ENCODE measurements at regions not wholly inside any gene's neighbourhood (a gene's known extent, or its start where the extent isn't known, plus 50 kb on each side); places are given as distances from the start of the nearest gene placed in this dataset.

DNA sequence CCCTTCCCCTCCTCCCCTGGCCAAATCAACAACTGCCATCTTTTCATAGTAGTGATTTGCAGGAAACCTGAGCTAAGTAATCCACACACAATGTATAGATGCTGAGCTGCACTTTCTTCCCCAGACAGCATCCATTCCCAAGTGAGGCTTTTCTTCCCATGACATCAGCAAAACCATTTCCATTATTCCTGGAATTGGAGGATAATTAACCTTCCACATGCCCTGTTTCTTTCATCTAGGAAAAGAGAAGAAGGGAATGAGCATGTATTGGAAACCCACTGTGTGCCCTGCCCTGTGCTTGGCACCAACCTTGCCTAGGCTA is 268.0 kb downstream of the ZSWIM6 start:
- TF ChIP-seq, protein P1, sequence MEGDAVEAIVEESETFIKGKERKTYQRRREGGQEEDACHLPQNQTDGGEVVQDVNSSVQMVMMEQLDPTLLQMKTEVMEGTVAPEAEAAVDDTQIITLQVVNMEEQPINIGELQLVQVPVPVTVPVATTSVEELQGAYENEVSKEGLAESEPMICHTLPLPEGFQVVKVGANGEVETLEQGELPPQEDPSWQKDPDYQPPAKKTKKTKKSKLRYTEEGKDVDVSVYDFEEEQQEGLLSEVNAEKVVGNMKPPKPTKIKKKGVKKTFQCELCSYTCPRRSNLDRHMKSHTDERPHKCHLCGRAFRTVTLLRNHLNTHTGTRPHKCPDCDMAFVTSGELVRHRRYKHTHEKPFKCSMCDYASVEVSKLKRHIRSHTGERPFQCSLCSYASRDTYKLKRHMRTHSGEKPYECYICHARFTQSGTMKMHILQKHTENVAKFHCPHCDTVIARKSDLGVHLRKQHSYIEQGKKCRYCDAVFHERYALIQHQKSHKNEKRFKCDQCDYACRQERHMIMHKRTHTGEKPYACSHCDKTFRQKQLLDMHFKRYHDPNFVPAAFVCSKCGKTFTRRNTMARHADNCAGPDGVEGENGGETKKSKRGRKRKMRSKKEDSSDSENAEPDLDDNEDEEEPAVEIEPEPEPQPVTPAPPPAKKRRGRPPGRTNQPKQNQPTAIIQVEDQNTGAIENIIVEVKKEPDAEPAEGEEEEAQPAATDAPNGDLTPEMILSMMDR (IDR thresholded peaks at IDR 0.05): no peak
- peaks cover 2% of the 10 kb centered on the region for H3K27me3 ChIP-seq (ENCODE audit: control insufficient read depth, insufficient read depth, low read length)
- ATAC-seq: no peak
- H3K27ac ChIP-seq (ENCODE audit: low read length): no peak overlapping the region
- peaks cover 2 to 10% of the 10 kb centered on the region in 2 donors for H3K27me3 Mint-ChIP-seq (ENCODE audit: low read depth in 2 of 2)
- H3K4me3 ChIP-seq (ENCODE audit: low read length): no peak overlapping the region
- DNase-seq: no peak
- no peaks in the 10 kb centered on the region for H3K36me3 ChIP-seq (ENCODE audit: control insufficient read depth, insufficient read depth, low read length)
- intact Hi-C loops (cut with micrococcal nuclease): no loop called here
- no peaks in the 10 kb centered on the region for H3K36me3 Mint-ChIP-seq
- no peak overlapping the region for H3K27ac Mint-ChIP-seq
- no peaks in the 10 kb centered on the region for H3K4me1 Mint-ChIP-seq
- H3K9me3 ChIP-seq (ENCODE audit: control insufficient read depth, insufficient read depth, low read length): no peaks in the 10 kb centered on the region
- H3K9me3 Mint-ChIP-seq: no peaks in the 10 kb centered on the region
- H3K4me3 Mint-ChIP-seq: no peak overlapping the region
- H3K4me1 ChIP-seq (ENCODE audit: control insufficient read depth, insufficient read depth, low read length): no peaks in the 10 kb centered on the region

- ATAC-seq (no peak), DNase-seq (no peak)
- Mint-ChIP-seq H3K36me3 (no peaks in the 10 kb centered on the region), H3K4me1 (no peaks in the 10 kb centered on the region), H3K27me3 (ENCODE audit: low read depth in 2 of 2) (peaks cover under 1 to 15% of the 10 kb centered on the region in 2 donors), H3K27ac (no peak overlapping the region), H3K9me3 (no peaks in the 10 kb centered on the region), H3K4me3 (no peak overlapping the region)
- 84% methylated on average over 5 of the region's 5 CpGs for WGBS (ENCODE audit: insufficient coverage)
- no peaks in the 10 kb centered on the region for H3K36me3 ChIP-seq (ENCODE audit: control insufficient read depth, insufficient read depth, low read length)
- no peaks in the 10 kb centered on the region for H3K9me3 ChIP-seq (ENCODE audit: control insufficient read depth, insufficient read depth, low read length)
- no peaks in the 10 kb centered on the region for H3K4me1 ChIP-seq (ENCODE audit: control insufficient read depth, insufficient read depth, low read length)
- TF ChIP-seq, protein P1 (IDR thresholded peaks at IDR 0.05): no peak
- intact Hi-C loops (cut with micrococcal nuclease): no loop called here
- H3K4me3 ChIP-seq (ENCODE audit: low read length): no peak overlapping the region
- H3K27me3 ChIP-seq (ENCODE audit: control insufficient read depth, insufficient read depth, low read length): peaks cover 2% of the 10 kb centered on the region
- H3K27ac ChIP-seq (ENCODE audit: low read length): no peak overlapping the region
Measured at GRCh38 chr5:61600945-61601511, 269.0 kb downstream of the ZSWIM6 start.

DNA sequence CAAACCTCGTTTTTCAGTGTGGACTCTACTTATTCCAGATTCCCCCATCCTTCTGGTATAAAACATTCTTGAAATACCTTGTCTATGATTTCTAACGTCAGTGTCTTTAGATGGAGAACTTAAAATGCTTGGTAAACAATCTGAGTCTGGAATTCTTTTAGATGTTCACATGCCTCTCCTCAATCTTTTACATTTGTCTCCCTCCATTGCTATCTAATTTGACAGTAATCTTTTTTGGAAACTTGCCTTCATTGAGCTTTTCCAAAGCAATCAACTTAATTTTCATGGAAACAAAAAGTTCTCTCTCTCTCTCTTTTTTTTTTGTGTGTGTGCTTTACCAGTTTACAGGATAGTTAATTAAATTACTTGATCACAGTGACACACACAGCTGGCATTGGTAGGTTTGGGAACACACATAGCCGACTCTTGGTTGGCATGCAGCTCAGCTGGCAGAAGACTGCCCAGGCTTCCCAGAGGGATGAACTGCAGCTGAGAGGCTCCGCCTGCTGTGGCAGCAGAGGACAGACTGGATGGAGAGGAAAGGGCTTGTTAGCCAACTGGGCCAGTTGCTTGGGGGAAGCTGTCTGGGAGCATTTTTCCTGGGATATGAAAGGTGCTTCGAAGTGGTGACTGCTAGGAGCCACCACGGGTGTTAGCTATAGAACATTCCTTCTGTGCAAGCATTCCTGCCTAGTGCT is 271.3 kb downstream of the ZSWIM6 start:
- DNase-seq (no peak), ATAC-seq (no peak)
- no peak overlapping the region for H3K4me3 Mint-ChIP-seq
- H3K9me3 Mint-ChIP-seq: no peaks in the 10 kb centered on the region
- TF ChIP-seq, protein P1 (IDR thresholded peaks at IDR 0.05): no peak
- no peaks in the 10 kb centered on the region for H3K4me1 Mint-ChIP-seq
- peaks cover 2 to 8% of the 10 kb centered on the region in 2 donors for H3K27me3 Mint-ChIP-seq (ENCODE audit: low read depth in 2 of 2)
- H3K27ac ChIP-seq (ENCODE audit: low read length): no peak overlapping the region
- intact Hi-C loops (cut with micrococcal nuclease): no loop called here
- 83% methylated on average over 6 of the region's 6 CpGs for WGBS (ENCODE audit: insufficient coverage)
- peaks cover 2% of the 10 kb centered on the region for H3K27me3 ChIP-seq (ENCODE audit: control insufficient read depth, insufficient read depth, low read length)
- H3K4me1 ChIP-seq (ENCODE audit: control insufficient read depth, insufficient read depth, low read length): no peaks in the 10 kb centered on the region
- no peak overlapping the region for H3K4me3 ChIP-seq (ENCODE audit: low read length)
- no peaks in the 10 kb centered on the region for H3K36me3 ChIP-seq (ENCODE audit: control insufficient read depth, insufficient read depth, low read length)
- no peaks in the 10 kb centered on the region for H3K36me3 Mint-ChIP-seq
- H3K9me3 ChIP-seq (ENCODE audit: control insufficient read depth, insufficient read depth, low read length): no peaks in the 10 kb centered on the region
- no peak overlapping the region for H3K27ac Mint-ChIP-seq

All from natural killer cell (primary cell).